Thymus (tissue), 11 donors: ENCODE measurements at regions not wholly inside any gene's neighbourhood (a gene's known extent, or its start where the extent isn't known, plus 50 kb on each side); places are given as distances from the start of the nearest gene placed in this dataset.

ENCODE experiments used
- DNase-seq, 9 donors: peaks; one replicate each; pipeline ENCODE4 v3.0.0-alpha.2; 2013; ENCODE audit warnings: low spot score in 9 of 9, low read depth in 6 of 9, missing footprints in 1 of 9
- H3K27ac ChIP-seq, 2 donors: one replicate each; pipeline ENCODE4 v1.5.1; 2013; ENCODE audit warnings: control low read depth in 1 of 2, low read depth in 1 of 2, low read length in 1 of 2, mild to moderate bottlenecking in 1 of 2, moderate library complexity in 1 of 2
- H3K27me3 ChIP-seq, 2 donors: one replicate each; pipeline ENCODE4 v1.5.1; 2013; ENCODE audit warnings: low read length in 1 of 2; ENCODE audit not compliant: control insufficient read depth in 2 of 2, insufficient read depth in 1 of 2
- H3K36me3 ChIP-seq, 2 donors: one replicate each; pipeline ENCODE4 v1.5.1; 2013; ENCODE audit warnings: low read length in 1 of 2, mild to moderate bottlenecking in 1 of 2, moderate library complexity in 1 of 2; ENCODE audit not compliant: control insufficient read depth in 2 of 2, insufficient read depth in 2 of 2
- H3K4me1 ChIP-seq, 2 donors: one replicate each; pipeline ENCODE4 v1.5.1; 2013; ENCODE audit warnings: low read length in 2 of 2; ENCODE audit not compliant: control insufficient read depth in 2 of 2, insufficient read depth in 2 of 2
- H3K4me3 ChIP-seq, 2 donors: one replicate each; pipeline ENCODE4 v1.5.1; 2013; ENCODE audit warnings: low read length in 2 of 2, control low read depth in 1 of 2, mild to moderate bottlenecking in 1 of 2
- H3K9me3 ChIP-seq, 2 donors: one replicate each; pipeline ENCODE4 v1.5.1; 2013; ENCODE audit warnings: low read length in 1 of 2, mild to moderate bottlenecking in 1 of 2; ENCODE audit not compliant: control insufficient read depth in 2 of 2, insufficient read depth in 1 of 2
- WGBS: extraction: QIAGEN DNeasy Blood & Tissue Kit; methylation state at CpG from one replicate; pipeline ENCODE4 v1.1.7; 2013; 5-methylcytosine and 5-hydroxymethylcytosine counted together
- donor health status: healthy.

DNA sequence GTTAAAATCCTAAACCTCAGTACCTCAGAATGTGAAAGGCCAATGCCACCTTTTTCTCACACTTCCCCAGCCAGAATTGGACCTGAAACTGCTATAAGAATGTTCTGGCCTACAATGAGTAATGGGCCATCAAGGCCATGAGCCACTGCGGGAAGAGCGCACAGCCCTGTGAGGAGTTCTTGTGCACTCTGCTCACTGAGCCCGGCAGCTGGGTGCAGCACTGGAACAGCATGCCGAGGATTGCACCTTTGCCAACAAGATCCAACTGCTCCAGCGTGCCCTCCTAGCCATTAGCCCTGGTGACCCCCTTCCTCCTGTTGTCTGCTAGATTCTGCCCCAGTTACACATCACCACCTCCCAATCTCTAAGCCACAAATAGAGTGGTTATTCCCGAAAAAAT lies 758.1 kb downstream of the PRELID2 start:
- Histone ChIP-seq H3K27ac (no peak overlapping the region), H3K9me3 (peaks cover 0 to 3% of the 10 kb centered on the region in 2 donors), H3K4me1 (no peaks in the 10 kb centered on the region), H3K4me3 (no peak overlapping the region), H3K27me3 (no peaks in the 10 kb centered on the region), H3K36me3 (no peaks in the 10 kb centered on the region)
- 94% methylated on average over 6 of the region's 6 CpGs for WGBS
- DNase-seq: no peak

DNA sequence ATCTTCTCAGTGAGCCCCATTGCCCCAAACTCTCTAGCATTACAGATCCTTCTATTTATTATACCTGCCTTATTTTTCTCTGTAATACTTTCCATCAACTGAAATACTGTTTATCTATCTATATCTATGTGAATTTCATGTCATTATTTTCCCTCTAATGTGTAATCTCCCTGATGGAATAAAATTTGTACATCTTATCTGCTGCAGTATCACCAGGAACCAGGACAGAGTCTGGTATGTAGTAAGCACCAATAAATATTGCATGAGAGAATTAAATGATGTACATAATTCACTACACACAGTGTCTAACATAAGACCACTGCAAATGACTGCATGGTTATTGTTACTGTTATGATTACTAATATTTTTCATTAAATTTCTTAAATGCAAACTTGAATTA lies 759.1 kb downstream of the PRELID2 start:
- no peak overlapping the region for H3K27ac ChIP-seq
- peaks cover 0 to 3% of the 10 kb centered on the region in 2 donors for H3K9me3 ChIP-seq
- no peaks in the 10 kb centered on the region for H3K4me1 ChIP-seq
- no peaks in the 10 kb centered on the region for H3K36me3 ChIP-seq
- no peak for DNase-seq
- H3K4me3 ChIP-seq: no peak overlapping the region
- H3K27me3 ChIP-seq: no peaks in the 10 kb centered on the region

DNA sequence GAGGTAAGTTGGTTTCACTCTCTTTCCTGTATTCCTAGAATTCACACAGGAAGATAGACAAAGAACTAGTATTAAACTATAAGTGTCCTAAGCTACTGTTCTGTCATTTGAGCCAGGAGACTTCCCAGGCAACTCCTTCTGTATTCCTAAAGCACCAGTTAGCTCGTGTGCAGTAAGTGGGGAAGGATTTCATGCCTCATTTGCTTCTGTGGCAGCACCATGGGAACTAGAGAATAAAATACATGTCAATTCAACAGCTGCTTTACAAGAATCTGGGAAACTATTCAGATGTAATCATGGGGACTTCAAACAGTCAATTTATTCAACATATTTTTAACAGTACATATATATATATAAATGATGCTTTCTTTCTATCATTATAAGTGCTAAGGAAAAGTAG lies 762.3 kb downstream of the PRELID2 start:
- Histone ChIP-seq H3K9me3 (peaks cover 0 to 3% of the 10 kb centered on the region in 2 donors), H3K36me3 (no peaks in the 10 kb centered on the region), H3K27me3 (no peaks in the 10 kb centered on the region), H3K4me3 (no peak overlapping the region), H3K4me1 (no peaks in the 10 kb centered on the region), H3K27ac (no peak overlapping the region)
- no peak for DNase-seq
- 55% methylated on average over 1 of the region's 1 CpG for WGBS

GRCh38 chr5:145068721-145069120 lies 766.4 kb downstream of the PRELID2 start:
- Histone ChIP-seq H3K4me1 (no peaks in the 10 kb centered on the region), H3K36me3 (no peaks in the 10 kb centered on the region)
- WGBS: 94% methylated on average over 3 of the region's 3 CpGs

DNA sequence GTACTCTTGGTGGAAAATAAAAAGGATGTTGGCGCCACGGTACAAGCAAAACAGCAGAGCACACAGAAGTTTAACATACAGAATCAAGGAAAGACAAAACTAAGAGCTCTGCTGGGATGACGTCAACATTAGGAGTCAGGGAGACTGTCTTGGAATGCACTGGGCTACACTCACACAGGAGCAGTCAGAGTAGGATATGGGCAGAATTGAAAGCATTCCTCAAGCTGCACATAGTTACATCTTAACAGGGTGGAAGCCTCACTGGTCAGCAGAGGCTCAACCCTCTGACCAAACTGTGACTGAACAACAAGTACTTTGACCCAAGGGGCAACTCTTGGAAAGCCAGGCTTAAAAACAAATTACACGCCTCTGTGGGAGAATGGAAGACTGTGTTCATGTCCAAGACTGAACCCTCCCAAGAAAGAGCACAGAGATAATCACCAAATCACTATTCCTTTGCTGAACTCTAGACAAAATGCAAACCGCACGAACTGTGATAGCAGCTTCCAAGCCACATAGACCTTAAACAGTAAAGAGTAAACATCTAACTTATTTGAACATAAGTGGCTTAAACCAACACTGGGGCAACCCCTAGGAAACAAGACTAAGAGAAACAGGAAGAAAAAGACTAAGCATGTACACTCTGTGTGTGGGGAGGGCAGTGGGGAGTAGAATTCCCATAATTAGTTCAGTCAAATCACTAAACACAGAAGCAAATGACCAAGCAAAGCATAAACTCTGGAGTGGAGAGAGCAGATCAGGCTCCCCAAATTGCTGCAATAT lies 772.7 kb downstream of the PRELID2 start:
- Histone ChIP-seq H3K4me1 (no peaks in the 10 kb centered on the region), H3K4me3 (no peak overlapping the region), H3K36me3 (no peaks in the 10 kb centered on the region), H3K27ac (no peak overlapping the region), H3K27me3 (no peaks in the 10 kb centered on the region), H3K9me3 (no peaks in the 10 kb centered on the region)
- no peak for DNase-seq
- WGBS: 95% methylated on average over 6 of the region's 6 CpGs

More at GRCh38 chr5:145068721-145069120, 766.4 kb downstream of the PRELID2 start:
- H3K4me3 ChIP-seq: no peak overlapping the region
- H3K9me3 ChIP-seq: no peaks in the 10 kb centered on the region
- no peak overlapping the region for H3K27ac ChIP-seq
- DNase-seq: no peak
- H3K27me3 ChIP-seq: no peaks in the 10 kb centered on the region

DNA sequence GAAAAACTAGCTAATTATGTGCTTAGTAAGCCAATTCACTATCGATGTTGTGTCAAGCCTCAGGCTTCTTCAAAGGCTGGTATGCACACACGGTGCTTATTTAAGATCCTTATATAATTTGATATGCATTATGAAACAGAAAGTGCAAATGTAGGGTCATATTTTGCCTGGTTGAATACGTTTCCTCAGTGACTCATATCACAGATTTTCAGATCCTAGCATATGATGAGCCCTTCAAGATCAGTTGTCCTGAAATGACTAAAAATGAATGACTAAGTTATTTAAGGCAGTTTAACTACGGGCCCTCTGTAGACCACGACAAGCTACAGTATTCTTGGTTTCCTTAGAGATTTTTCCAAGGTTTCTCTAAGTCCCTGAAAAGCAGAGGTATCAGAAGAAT lies 778.3 kb downstream of the PRELID2 start:
- Histone ChIP-seq H3K4me3 (no peak overlapping the region), H3K4me1 (no peaks in the 10 kb centered on the region), H3K27ac (no peak overlapping the region), H3K9me3 (no peaks in the 10 kb centered on the region), H3K36me3 (no peaks in the 10 kb centered on the region), H3K27me3 (no peaks in the 10 kb centered on the region)
- no peak for DNase-seq
- WGBS: 85% methylated on average over 5 of the region's 5 CpGs

GRCh38 chr5:145050181-145050580 lies 785.0 kb downstream of the PRELID2 start:
- no peaks in the 10 kb centered on the region for H3K9me3 ChIP-seq
- DNase-seq: no peak
- H3K4me1 ChIP-seq: no peaks in the 10 kb centered on the region
- no peaks in the 10 kb centered on the region for H3K27me3 ChIP-seq
- H3K36me3 ChIP-seq: no peaks in the 10 kb centered on the region
- no peak overlapping the region for H3K27ac ChIP-seq
- no peak overlapping the region for H3K4me3 ChIP-seq
- WGBS: 86% methylated on average over 1 of the region's 1 CpG

- Histone ChIP-seq H3K9me3 (no peaks in the 10 kb centered on the region), H3K4me1 (no peaks in the 10 kb centered on the region), H3K27ac (no peak overlapping the region), H3K4me3 (no peak overlapping the region), H3K27me3 (no peaks in the 10 kb centered on the region), H3K36me3 (no peaks in the 10 kb centered on the region)
- DNase-seq: no peak
- 52% methylated on average over 1 of the region's 1 CpG for WGBS
These were observed 790.2 kb downstream of the PRELID2 start for GRCh38 chr5:145044970-145045369.

GRCh38 chr5:145028626-145029025 lies 806.5 kb downstream of the PRELID2 start:
- Histone ChIP-seq H3K4me3 (no peak overlapping the region), H3K36me3 (no peaks in the 10 kb centered on the region), H3K9me3 (no peaks in the 10 kb centered on the region), H3K27ac (no peak overlapping the region), H3K4me1 (no peaks in the 10 kb centered on the region), H3K27me3 (no peaks in the 10 kb centered on the region)
- no peak for DNase-seq
- 91% methylated on average over 1 of the region's 1 CpG for WGBS
